ENCODE measurements at regions not wholly inside any gene's neighbourhood (a gene's known extent, or its start where the extent isn't known, plus 50 kb on each side); places are given as distances from the start of the nearest gene placed in this dataset.

GRCh38 chr2:180416627-180417026 is 409.5 kb upstream of the CWC22 start:
- TF ChIP-seq CTCF (conservative IDR thresholded peaks at IDR 0.05), result no peak
- Mint-ChIP-seq H3K4me3 (no peak overlapping the region), H3K27ac (no peak overlapping the region), H3K9me3 (peaks cover 3% of the 10 kb centered on the region), H3K4me1 (peaks cover 6% of the 10 kb centered on the region), H3K27me3 (ENCODE audit: insufficient read depth) (no peaks in the 10 kb centered on the region), H3K36me3 (ENCODE audit: low read depth) (no peaks in the 10 kb centered on the region)
- 91 to 94% methylated on average over 5 to 6 of the region's 6 CpGs for WGBS, 2 experiments (ENCODE audit: insufficient coverage in 1 of 2, insufficient read length in 1 of 2)
- Histone ChIP-seq H3K36me3 (ENCODE audit: control insufficient read depth, insufficient read depth, low read length) (no peaks in the 10 kb centered on the region), H3K4me1 (ENCODE audit: control insufficient read depth, insufficient read depth, low read length) (no peaks in the 10 kb centered on the region), H3K27me3 (ENCODE audit: control insufficient read depth, insufficient read depth, low read length, poor library complexity, severe bottlenecking) (no peaks in the 10 kb centered on the region), H3K9me3 (ENCODE audit: control insufficient read depth, low read length) (no peaks in the 10 kb centered on the region), H3K9ac (ENCODE audit: extremely low read depth, low read length, poor library complexity, severe bottlenecking) (no peak overlapping the region), H3K27ac (ENCODE audit: low read depth, low read length) (no peak overlapping the region), H3K4me3 (ENCODE audit: low read length) (no peak overlapping the region)
- no peak for DNase-seq

- Mint-ChIP-seq H3K27ac (no peak overlapping the region), H3K4me1 (peaks cover 17% of the 10 kb centered on the region), H3K36me3 (ENCODE audit: low read depth) (no peaks in the 10 kb centered on the region), H3K4me3 (no peak overlapping the region), H3K9me3 (no peaks in the 10 kb centered on the region), H3K27me3 (ENCODE audit: insufficient read depth) (no peaks in the 10 kb centered on the region)
- H3K4me1 ChIP-seq (ENCODE audit: control insufficient read depth, insufficient read depth, low read length), result no peaks in the 10 kb centered on the region
- no peaks in the 10 kb centered on the region for H3K27me3 ChIP-seq (ENCODE audit: control insufficient read depth, insufficient read depth, low read length, poor library complexity, severe bottlenecking)
- 87 to 91% methylated on average over 2 of the region's 2 CpGs for WGBS, 2 experiments (ENCODE audit: insufficient coverage in 1 of 2, insufficient read length in 1 of 2)
- no peaks in the 10 kb centered on the region for H3K36me3 ChIP-seq (ENCODE audit: control insufficient read depth, insufficient read depth, low read length)
- no peak overlapping the region for H3K4me3 ChIP-seq (ENCODE audit: low read length)
- H3K9me3 ChIP-seq (ENCODE audit: control insufficient read depth, low read length), result no peaks in the 10 kb centered on the region
- H3K27ac ChIP-seq (ENCODE audit: low read depth, low read length), result no peak overlapping the region
- no peak for DNase-seq
- no peak for TF ChIP-seq CTCF (conservative IDR thresholded peaks at IDR 0.05)
- no peak overlapping the region for H3K9ac ChIP-seq (ENCODE audit: extremely low read depth, low read length, poor library complexity, severe bottlenecking)
These were observed 406.2 kb upstream of the CWC22 start for GRCh38 chr2:180413336-180413735.

- no peaks in the 10 kb centered on the region for H3K9me3 Mint-ChIP-seq
These were observed 405.1 kb upstream of the CWC22 start for GRCh38 chr2:180412219-180412618.

More at GRCh38 chr2:180412219-180412618, 405.1 kb upstream of the CWC22 start:
- no peaks in the 10 kb centered on the region for H3K9me3 ChIP-seq (ENCODE audit: control insufficient read depth, low read length)
- H3K36me3 ChIP-seq (ENCODE audit: control insufficient read depth, insufficient read depth, low read length), result no peaks in the 10 kb centered on the region
- Mint-ChIP-seq H3K27me3 (ENCODE audit: insufficient read depth) (no peaks in the 10 kb centered on the region), H3K4me1 (peaks cover 16% of the 10 kb centered on the region), H3K4me3 (no peak overlapping the region), H3K36me3 (ENCODE audit: low read depth) (no peaks in the 10 kb centered on the region), H3K27ac (no peak overlapping the region)
- no peak for DNase-seq
- 90 to 93% methylated on average over 3 of the region's 4 CpGs for WGBS, 2 experiments (ENCODE audit: insufficient coverage in 1 of 2, insufficient read length in 1 of 2)
- no peak overlapping the region for H3K4me3 ChIP-seq (ENCODE audit: low read length)
- no peaks in the 10 kb centered on the region for H3K4me1 ChIP-seq (ENCODE audit: control insufficient read depth, insufficient read depth, low read length)
- H3K27ac ChIP-seq (ENCODE audit: low read depth, low read length), result no peak overlapping the region
- no peak for TF ChIP-seq CTCF (conservative IDR thresholded peaks at IDR 0.05)
- H3K9ac ChIP-seq (ENCODE audit: extremely low read depth, low read length, poor library complexity, severe bottlenecking), result no peak overlapping the region
- no peaks in the 10 kb centered on the region for H3K27me3 ChIP-seq (ENCODE audit: control insufficient read depth, insufficient read depth, low read length, poor library complexity, severe bottlenecking)
